ENCODE measurements at regions not wholly inside any gene's neighbourhood (a gene's known extent, or its start where the extent isn't known, plus 50 kb on each side); places are given as distances from the start of the nearest gene placed in this dataset.
"Not testable (repeated sequence)": the region's sequence is repeated elsewhere in the genome, so short reads cannot be mapped to it uniquely, and the experiment has no call there.

DNA sequence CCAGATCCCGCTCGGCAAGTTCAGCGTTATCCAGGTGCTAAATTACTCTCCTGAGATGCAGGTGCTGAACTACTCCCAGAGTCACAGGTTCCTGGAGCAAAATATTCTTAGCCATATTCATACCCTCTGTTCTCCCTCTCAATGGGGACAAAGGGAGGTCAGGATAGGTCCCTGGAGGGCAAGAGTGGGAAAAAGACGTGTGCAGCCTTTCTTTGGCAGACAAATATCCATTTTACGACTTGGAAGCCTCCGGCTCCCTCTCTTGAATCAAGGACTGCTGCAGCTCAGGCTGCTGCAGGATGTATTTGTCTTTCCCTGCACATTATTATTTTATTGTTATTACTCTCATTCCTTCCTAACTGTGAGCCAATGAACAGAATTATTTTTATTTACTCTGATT lies 590.2 kb downstream of the NR2F1-AS1 start:
- DNase-seq, result no peak

DNA sequence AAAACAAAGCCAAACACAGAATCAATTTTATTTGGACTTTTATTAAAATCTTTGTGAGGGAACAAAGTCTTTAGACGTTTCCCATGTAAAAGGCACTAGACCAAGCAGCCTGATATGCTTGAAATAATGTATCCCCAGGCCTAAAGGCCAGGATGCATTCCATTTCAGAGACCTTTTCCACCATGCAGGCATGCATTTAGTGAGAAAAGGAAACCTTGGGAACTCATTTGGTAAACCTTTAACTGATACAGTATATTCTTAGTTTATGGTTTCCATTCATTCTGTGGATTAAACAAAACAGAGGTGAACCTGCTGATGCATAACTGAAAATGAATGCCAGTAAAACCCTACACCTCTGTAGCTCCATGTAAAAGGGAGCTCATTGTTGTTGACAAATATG lies 600.0 kb downstream of the NR2F1-AS1 start:
- DNase-seq, result no peak

DNA sequence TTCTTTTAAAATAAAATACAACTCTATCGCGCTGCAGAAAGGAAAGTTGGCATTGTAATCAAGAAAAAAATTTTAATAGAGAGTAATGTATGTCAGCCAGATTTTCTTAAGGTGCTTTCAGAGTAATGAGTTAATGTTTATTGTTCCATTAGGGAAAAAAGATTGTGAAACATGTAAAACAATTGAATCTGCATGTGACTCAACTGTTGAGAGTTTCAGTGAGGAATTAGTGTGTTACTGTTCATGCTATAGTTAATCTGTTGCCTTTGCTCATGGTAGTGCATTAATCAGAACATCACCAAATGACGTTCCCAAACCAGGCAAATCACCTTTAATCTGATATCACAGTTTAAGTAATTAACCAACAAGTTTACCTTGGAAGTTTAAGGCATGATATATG lies 600.5 kb downstream of the NR2F1-AS1 start:
- DNase-seq, result no peak

DNA sequence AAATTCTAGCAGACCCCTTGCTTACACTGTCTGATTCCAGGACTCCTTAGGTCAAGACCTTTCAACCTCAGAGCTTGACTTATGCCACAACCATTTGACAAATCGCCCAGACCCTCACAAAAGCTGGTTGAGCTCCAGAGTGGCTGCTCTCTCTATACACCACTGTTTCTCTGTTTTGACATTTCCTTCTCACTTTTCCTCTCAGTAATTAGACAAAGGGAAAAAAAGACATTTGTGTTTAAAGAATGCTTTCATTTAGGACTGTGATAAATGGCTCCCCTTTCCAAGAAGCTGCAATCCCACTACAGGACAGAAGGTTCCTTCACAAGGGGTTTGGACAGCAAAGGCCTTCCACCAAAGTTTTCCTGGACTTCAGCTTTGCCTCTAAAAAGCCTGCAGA lies 601.3 kb downstream of the NR2F1-AS1 start:
- no peak for DNase-seq

DNA sequence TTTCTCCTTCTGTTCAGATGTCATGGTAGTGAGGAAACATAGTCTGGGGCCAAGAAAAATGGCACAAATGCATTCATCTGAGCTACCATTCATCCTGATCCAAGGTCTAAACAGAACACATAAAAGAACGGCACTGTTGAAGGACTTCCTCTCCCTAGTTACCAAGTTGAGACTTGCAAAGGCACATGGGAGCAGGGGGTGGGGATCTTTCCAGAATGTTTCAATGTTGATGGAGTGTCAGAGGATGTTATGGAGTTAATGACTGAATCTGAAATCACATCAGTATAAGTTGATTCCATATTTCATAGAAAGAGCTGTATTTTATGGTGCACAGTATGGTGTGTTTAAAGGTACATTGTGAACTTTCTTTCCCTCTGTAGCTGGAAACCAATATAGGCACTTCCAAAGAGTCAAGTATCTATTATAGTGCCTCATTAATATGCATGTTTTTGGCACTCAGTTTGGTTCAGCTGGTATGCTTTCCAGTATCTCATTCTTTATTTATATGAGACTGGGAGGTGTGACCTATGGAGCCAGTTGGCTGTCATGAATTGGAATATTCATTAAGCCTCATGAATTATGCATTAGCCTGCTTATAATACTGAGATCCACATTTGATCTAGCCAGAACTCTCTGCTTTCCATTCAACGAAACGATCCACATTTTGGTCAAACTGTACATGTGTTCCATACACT lies 603.0 kb downstream of the NR2F1-AS1 start:
- DNase-seq, result no peak

DNA sequence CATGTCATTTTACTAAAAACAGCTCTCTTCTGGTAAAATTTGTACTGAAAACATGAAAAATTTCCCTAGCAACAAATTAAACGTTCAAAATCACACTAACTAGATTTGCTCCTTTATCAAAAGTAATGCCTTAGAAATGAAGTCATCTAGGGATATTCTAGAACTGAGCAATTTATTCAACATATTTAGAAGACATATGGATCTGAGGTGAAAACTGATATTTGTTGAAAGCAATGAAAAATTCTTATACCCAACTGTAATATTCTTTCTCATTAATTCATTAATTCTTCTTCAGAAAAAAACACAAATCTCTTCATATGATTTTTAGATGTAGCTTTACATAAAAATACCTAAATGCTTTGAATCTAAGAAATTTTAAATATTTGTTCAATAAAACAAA lies 604.9 kb downstream of the NR2F1-AS1 start:
- DNase-seq, result no peak

DNA sequence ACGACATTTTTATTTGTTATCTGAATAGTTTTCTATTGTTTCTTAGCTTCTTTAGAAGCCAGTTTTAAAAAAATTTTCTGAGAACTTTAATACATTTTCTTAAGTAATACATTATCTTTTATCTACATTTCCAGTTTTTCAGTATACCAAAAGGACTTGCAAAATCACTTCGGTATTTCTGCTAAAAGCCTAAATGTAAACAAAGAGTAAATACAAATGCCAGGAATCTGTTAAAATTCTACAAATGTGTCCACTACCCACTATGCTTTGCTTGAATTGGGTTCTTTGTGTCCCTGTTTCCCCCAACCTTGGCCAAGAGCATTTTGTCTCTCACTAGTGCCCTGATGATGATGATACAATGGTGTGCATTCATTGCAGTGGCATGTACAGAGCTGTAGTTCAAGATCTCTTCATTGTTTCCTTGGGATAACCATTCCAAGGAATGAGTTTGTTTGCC lies 611.2 kb downstream of the NR2F1-AS1 start:
- DNase-seq, result no peak

DNA sequence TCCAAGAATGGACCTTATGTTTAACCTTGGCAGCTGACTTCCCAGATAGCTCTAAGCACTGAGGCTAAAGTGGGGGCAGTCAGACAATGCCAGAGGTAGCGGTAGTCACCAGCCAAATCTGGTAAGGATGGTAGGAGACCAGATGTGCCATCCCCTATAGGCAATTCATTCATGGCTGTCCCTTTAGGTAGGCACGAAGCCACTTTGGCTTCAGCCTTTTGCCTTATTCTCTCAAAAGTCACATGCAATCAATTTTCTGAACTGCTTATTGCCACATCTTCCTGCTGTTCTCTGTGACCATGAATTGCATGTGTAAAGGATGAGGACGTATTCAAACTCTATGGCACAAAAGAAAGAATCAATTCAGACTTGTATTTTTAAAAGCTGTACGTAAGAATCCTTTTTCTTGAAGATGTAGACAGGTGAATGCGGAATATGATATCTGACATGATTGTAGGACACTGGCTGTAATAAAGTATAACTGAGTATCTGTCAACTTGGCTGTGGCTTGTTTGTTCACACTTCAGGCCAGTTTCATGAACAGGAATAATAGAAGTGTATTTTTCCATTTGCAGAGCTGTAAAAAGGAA lies 611.7 kb downstream of the NR2F1-AS1 start:
- DNase-seq, result no peak

DNA sequence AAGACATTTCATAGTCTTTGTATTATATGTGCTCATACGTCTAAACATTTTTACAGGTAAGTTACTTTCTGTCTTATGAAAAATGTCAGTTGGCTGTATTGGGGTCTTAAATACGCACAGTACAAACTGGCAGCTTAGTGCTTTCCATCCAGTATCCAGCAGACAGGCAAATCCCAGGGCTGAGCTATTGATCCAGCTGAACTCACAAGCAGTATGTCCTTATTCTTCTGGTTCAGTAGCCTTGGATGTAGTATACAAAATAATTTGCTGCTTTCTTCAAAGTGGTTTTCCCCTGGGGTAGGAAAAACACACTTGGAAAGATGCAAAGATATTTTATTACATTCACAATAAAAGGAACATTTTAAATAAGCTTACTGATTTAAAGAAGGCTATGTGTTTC lies 617.2 kb downstream of the NR2F1-AS1 start:
- DNase-seq, result peak; percentile 37

DNA sequence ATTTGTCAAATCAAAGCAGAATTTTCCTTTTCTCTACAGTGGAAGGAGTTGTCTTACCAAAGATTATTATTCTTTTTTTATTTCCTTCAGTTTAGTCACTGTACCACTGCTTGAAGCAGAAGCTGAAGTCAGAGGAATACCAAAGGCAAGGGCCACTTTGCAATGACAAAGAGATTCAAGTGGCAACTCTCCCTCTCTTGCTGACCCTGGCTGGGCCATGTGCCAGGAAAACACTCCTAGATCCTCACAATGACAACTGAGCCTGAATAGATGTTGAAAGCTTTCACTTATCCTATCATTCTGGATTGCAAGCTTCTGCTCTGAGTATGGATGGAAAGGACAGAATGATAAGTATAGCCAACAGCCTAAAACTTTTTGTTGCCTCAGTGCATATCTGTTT lies 618.3 kb downstream of the NR2F1-AS1 start:
- DNase-seq, result peak; percentile 22

DNA sequence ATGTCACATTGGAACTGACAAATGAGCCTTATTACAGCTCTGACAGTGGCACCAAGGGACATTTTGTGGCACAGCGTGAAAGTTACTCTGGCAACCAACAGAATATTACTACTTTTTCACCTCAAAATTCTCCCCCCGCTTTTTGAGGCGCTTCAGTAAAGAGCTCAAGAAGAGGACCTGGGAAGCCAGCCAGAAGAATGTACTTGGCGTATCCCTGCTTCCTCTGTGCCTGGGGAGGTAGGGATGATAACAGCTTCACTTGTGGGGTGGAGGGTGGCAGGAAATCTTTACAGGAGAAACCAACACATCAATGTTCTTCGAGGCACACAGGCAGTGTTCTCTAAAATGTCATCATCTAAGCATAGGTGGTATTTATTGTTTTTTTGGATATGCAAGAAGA lies 624.1 kb downstream of the NR2F1-AS1 start:
- no peak for DNase-seq

DNA sequence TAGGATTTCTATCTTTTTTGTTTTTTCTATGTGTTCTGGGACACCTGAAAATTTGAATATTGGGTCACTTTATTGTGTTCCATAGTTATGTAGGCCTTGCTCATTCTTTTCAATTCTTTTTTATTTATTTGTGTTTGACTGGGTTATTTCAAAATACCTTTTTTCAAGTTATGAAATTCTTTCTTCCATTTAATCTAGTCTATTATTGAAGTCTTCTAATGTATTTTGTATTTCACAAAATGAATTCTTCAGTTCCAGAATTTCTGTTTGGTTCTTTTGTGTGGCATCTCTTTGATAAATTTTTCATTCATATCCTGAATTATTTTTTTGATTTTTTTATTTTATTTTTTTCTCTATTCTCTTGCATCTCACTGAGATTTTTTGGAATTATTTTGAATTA lies 628.8 kb downstream of the NR2F1-AS1 start:
- no peak for DNase-seq

DNA sequence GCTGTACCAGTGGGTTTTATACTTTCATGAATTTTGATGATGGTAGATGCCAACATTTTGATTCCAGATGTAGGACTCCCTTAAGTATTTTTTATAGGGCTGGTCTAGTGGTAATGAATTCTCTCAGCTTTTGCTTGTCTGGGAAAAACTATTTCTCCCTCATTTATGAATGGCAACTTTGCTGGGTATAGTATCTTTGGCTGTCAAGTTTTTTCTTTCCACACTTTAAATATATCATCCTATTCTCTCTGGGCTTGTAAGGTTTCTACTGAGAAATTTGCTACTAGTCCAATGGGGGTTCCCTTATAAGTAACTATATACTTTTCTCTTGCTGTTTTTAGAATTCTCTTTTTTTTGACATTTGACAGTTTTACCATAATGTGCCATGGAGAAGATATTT lies 629.3 kb downstream of the NR2F1-AS1 start:
- no peak for DNase-seq

DNA sequence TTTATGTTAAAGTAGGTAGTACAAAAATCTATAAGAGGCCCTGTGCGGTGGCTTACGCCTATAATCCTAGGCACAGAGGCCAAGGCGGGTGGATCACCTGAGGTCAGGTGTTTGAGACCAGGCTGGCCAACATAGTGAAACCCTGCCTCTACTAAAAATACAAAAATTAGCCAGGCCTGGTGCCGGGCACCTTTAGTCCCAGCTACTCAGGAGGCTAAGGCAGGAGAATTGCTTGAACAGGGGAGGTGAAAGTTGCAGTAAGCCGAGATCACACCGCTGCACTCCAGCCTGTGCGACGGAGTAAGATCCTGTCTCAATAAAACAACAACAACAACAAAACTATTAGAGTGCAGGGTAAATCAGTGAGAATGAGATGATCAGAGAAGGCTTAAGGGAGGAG lies 634.5 kb downstream of the NR2F1-AS1 start:
- DNase-seq, result no peak

DNA sequence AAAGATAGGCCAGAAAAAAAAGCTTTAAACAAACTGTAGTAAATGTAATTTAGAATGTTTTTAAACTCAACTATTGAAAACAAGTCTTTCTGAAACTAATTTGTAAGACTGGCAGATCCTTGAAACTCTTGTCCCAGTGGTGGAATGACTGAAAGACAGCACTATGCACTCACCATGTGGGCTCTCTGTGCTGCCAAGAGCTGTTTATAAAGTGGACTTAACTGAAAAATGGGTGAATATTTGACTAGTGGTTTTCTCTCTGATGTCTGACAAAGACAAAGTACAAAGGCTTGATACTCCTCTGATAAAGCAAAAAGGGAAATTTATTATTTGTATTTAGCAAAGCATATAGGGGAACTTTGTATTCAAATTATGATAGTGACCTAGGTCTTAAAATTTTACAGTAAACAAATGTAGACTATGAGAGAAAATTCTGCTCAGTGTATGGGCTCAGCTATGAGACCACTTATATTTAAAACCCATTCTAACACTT lies 635.4 kb downstream of the NR2F1-AS1 start:
- DNase-seq, result peak; percentile 23

DNA sequence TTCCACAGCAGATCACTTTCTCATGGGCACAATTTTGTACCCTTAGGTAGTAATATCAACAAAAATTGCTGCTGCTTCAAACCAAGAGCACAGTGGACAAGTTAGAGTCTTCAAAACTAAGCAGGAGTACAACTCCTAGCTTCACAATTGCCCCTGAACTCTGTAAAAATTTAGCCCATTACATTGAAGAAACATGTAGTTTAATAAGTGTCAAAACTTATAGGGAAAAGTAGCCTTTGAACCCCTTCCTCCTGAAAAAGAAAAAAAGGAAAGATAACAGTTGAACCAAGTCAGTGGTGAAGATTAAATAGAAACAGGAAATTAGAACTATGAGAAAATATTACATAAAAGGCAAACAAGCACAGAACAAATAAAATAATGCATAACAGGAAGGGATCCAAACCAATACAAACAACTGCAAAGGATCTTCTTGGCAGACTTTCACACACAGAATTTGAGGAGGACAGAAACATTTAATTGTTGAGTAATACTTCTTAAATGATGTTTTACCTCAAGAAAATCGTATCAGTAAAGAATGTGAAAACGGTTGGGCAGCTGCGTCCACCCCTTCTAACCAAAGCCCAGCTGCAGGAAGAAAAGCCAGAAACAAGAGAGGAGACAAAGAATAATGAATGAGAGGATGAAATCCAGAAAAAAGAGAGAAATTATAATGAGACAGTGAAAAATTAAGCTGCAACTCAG lies 636.0 kb downstream of the NR2F1-AS1 start:
- DNase-seq, result peak; percentile 48

DNA sequence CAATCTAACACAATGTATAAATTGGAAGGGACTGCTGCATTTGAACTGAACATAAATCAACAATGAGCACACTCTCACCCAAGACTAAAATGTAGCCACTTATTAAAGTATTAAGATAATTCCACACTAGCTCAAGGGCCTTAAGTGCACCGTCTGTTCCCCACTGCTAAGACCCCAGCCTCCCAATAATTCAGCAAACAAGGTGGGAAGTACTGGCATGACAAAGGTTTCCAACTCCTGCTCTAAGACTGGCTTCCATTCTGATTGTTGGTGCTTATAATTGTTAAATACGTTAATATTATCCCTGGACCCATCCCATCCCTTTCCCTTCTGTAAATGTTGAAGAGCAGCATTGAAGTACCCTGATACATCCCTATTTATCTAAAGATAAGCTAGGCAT lies 636.7 kb downstream of the NR2F1-AS1 start:
- DNase-seq, result no peak

DNA sequence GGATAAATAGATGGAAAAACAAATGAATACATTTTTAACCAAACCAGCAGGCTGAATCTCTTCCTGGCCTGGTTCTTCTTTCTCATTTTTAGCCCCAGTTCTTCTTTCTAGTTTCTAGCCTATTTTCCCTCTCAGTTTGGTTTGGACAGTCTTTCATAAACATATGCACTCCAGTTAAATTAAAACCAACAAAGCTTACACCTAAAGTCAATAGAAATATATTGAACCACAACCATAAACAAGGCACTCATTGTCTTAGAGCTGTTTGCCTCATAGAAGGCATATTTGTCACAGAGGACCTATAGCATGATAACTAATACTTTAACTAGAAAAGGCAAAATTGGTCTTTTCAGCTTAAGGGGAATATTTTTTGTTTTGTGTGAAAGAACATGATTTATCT lies 638.3 kb downstream of the NR2F1-AS1 start:
- no peak for DNase-seq

DNA sequence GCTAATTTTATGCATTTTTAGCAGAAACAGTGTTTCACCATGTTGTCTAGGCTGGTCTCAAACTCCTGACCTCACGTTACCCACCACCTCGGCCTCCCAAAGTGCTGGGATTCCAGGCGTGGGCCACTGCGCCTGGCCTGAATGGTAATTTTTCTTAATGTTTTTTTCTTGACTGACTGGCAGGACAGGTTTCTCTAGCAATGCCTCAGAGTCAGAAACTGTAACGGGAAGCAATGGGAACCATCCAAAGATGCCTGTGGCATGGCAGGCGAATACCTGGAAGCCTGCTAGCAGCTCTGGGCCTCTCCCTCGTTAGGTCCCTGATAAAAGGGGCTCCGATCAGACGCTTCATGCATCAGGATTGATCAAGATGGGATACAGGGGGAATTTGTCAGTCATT lies 639.2 kb downstream of the NR2F1-AS1 start:
- no peak for DNase-seq

DNA sequence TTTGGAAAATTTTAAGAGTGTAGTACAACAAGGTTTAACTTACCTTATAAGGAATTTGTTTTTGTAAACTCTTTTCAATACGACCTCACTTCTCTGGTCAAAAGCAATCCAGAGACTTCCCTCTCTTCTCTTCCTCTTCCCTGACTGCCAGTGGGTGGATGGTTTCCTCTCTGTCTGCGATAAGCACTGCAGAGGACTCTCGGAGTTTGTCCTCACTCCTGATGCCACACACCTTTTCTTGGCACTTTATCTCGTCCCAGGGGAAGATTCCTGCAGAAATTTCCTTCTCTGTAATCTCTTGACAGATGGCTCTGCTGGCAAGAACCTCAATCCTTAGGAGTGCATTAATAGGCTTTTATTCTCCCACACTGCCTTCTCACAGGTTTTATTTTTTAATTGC lies 641.6 kb downstream of the NR2F1-AS1 start:
- DNase-seq, result peak; percentile 1

DNA sequence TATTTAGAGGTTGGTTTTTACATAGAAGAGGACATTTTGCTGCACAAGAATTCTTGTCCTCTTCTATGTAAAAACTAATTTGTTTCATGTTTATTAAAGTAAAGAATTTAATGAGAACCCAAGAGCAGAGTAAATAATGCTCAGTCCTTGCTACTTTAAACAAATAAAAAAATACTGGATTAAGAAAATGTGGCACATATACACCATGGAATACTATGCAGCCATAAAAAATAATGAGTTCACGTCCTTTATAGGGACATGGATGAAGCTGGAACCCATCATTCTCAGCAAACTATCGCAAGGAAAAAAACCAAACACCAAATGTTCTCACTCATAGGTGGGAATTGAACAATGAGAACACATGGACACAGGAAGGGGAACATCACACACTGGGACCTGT lies 643.6 kb downstream of the NR2F1-AS1 start:
- not testable (repeated sequence) for DNase-seq

DNA sequence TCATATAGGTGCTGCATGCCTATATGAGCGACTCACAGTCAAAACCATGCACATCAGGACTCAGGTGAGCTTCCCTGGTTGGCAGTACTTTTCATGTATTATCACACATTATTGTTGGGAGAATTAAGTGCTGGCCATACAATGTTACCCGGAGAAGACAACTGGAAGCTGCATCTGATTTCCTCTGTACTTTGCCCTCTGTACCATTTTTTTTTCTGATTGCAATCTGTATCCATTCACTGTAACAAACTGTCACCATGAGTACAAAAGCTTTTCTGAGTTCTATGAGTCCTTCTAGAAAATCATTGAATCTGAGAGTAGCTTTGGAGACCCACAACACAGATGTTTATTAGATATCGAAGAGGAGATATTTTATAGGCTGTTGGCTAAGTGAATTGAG lies 651.0 kb downstream of the NR2F1-AS1 start:
- DNase-seq, result no peak

DNA sequence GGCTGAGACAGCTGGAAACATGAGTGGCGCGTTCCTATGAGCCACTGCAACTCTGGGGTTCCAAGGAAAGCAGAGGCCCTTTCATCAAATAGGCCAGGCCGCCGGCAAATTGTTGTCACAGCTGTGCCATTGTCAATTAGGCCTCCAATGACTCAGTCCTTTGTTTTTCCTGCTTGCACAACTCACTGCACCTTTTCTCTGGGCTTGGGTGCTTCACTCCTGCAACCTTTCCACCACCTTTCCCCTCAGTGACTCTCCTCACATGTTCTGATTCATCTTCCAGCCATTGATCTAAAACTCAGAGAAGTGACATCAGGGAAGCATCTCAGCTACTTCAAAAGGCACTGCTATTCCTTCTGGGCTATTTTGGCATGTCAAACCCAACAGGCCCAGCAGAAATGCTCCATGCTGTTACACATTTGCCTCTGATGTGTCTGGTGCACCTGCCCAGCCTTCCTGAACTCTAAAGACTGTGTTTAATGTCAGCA lies 653.7 kb downstream of the NR2F1-AS1 start:
- DNase-seq, result peak; percentile 9
